ENCODE measurements at regions not wholly inside any gene's neighbourhood (a gene's known extent, or its start where the extent isn't known, plus 50 kb on each side); places are given as distances from the start of the nearest gene placed in this dataset.

DNA sequence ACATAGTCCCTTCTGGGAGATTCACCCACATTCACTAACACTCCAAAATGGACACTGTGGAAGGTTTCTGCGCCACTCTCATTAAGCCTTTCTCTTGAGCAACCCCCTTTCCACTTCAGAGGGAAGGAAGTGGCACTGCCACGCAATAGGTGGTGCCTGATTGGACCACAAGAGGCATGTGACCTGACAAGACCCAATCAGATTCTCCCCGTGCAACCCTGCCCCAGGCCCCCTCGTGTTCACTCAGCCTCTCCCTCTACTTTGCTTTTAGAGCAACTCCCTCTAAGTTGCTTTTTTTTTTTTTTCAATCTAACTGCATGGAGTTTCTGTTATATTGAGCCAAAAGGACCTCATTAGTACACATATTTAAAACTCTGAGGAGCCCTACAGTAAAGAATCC, 158.0 kb downstream of the EN1 start:
- TF ChIP-seq, protein P1, sequence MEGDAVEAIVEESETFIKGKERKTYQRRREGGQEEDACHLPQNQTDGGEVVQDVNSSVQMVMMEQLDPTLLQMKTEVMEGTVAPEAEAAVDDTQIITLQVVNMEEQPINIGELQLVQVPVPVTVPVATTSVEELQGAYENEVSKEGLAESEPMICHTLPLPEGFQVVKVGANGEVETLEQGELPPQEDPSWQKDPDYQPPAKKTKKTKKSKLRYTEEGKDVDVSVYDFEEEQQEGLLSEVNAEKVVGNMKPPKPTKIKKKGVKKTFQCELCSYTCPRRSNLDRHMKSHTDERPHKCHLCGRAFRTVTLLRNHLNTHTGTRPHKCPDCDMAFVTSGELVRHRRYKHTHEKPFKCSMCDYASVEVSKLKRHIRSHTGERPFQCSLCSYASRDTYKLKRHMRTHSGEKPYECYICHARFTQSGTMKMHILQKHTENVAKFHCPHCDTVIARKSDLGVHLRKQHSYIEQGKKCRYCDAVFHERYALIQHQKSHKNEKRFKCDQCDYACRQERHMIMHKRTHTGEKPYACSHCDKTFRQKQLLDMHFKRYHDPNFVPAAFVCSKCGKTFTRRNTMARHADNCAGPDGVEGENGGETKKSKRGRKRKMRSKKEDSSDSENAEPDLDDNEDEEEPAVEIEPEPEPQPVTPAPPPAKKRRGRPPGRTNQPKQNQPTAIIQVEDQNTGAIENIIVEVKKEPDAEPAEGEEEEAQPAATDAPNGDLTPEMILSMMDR (IDR thresholded peaks at IDR 0.05; ENCODE audit: low read depth, low read length) = no peak
- H3K4me3 ChIP-seq (ENCODE audit: low read depth, low read length) = no peak overlapping the region

DNA sequence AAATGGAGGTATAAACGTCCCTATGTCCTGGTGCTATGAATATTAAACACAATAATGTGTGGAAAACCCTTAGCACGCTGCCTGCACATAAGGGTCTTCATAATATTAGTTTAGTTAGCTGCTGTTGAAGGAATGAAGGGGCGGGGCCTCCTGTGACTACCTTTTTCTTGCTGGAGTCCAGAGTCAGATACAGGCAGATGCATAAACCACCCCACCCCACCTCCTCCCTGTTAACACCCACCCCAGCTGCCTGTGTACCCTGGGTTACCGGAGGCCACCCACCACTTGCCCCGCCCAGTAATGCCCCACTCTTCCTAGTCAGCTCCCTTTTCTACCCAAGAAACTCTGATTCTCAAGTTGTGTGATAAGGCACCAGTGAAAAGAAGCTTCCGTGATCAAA, 158.4 kb downstream of the EN1 start:
- H3K4me3 ChIP-seq (ENCODE audit: low read depth, low read length) = no peak overlapping the region
- TF ChIP-seq, protein P1 (IDR thresholded peaks at IDR 0.05; ENCODE audit: low read depth, low read length) = no peak

DNA sequence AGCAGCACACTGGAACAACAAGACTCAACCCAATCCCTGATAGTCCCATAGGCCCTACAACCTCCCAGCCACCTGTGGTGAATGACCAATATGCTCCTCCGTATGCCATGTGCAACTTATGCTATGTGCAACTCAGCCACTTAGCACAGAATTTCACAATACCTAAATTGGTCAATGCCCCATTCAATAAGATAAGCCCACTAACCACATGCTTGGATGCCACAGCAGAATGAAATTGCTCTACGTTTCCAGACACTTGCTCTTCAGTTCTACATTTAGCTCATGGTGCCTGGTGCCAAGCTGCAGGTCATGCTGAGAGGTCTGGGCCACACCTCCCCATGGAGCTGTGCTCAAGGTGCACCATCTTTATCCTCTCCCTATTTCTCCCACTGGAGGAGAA, 159.8 kb downstream of the EN1 start:
- TF ChIP-seq, protein P1 (IDR thresholded peaks at IDR 0.05; ENCODE audit: low read depth, low read length) = no peak
- H3K4me3 ChIP-seq (ENCODE audit: low read depth, low read length) = no peak overlapping the region

DNA sequence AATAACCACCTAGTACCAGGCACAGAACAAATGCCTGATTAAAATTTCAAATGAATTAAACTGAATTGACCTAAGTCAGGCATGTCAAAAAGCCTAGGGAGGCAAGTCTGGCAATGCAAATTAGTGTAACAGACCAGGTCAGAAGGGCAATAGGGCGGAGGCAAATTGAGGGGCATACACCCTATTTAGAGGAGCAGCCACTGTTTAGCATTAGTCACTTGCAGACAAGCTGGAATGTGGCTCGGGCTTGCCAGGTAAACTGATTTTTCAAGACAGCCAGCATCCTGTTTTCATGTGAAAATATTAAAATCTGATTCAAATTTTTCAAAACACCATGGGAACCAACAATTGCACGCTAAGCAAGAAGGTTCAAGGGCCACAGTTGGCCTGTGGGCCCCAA, 160.3 kb downstream of the EN1 start:
- no peak overlapping the region for H3K4me3 ChIP-seq (ENCODE audit: low read depth, low read length)
- TF ChIP-seq, protein P1 (IDR thresholded peaks at IDR 0.05; ENCODE audit: low read depth, low read length) = no peak

DNA sequence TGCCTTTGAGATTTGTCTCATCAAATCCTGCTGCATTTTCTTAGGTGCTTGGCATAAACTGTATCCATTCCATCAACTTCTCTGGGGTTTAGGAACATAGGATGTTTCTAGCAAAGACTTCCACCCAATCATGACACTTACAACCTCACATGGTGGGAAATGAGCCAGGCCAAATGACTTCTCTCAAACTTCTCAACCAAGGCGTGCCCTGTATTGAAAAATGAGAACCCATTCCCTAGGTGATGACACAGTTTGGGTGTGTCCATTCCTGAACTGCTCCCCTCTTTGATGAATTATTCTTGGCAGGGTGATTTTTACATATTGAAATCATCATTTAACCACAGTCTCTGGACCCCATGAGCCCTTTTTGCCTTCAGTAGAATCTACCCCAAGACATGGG, 161.1 kb downstream of the EN1 start:
- no peak overlapping the region for H3K4me3 ChIP-seq (ENCODE audit: low read depth, low read length)
- TF ChIP-seq, protein P1 (IDR thresholded peaks at IDR 0.05; ENCODE audit: low read depth, low read length) = no peak

DNA sequence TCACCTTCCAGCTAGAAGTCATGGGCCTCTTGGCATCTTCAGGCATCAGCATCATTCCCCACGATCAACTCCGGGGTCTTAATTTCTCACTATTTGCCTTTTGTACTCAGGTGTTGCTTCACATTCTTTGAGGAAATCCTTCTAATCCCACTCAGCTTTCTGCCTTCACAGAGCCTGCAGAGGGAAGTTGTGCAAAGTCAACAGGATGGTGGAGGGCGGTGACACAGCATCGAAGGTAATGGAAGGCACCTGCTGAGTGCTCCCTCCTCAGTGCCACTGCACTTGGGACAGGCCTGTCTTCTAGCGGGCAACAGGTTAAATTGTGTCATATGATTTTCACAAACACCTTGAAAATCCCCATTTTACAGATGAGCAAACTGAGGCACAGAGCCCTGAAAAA, 164.0 kb downstream of the EN1 start:
- no peak overlapping the region for H3K4me3 ChIP-seq (ENCODE audit: low read depth, low read length)
- TF ChIP-seq, protein P1 (IDR thresholded peaks at IDR 0.05; ENCODE audit: low read depth, low read length) = no peak

DNA sequence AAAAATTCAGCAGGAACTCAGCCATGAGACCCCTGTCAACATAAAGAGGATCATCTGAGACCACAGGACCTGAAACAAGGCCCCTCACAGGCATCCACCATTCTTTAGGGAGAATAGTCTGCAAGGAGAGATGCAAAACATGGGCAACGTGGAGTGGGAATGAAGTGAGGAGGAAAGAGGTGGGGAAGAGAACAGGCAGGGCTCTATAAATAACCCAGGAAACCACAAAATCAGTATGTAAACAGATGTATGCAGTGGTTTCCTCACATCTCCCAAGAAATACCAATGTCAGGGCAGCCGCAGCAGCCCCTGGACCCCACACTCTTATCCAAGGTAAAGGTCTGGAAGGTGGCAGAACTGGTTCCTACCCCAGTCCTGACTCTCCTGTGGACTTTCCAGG, 168.5 kb downstream of the EN1 start:
- TF ChIP-seq, protein P1 (IDR thresholded peaks at IDR 0.05; ENCODE audit: low read depth, low read length) = no peak
- H3K4me3 ChIP-seq (ENCODE audit: low read depth, low read length) = no peak overlapping the region
